ENCODE measurements at regions not wholly inside any gene's neighbourhood (a gene's known extent, or its start where the extent isn't known, plus 50 kb on each side); places are given as distances from the start of the nearest gene placed in this dataset.
"Not testable (repeated sequence)": the region's sequence is repeated elsewhere in the genome, so short reads cannot be mapped to it uniquely, and the experiment has no call there.

DNA sequence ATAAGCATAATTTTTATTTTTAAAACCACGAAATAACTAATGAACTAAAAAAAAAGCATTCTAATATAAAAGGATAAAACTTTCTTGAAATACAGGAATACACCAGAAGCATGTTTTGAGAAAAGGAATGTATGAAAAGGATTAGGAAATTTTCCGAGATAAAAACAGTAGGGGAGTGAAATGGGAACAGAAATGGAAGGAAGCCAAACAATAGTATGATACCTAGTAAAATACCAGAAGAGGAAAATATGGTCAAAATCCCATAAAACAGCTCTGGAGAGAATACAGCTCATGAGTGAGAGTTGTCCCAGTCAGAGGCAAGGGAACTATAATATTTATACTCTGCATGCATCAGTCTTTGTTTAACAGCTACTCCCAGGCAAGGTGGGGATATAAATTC lies 1016.2 kb downstream of the SLC6A15 start:
- DNase-seq: no peak

DNA sequence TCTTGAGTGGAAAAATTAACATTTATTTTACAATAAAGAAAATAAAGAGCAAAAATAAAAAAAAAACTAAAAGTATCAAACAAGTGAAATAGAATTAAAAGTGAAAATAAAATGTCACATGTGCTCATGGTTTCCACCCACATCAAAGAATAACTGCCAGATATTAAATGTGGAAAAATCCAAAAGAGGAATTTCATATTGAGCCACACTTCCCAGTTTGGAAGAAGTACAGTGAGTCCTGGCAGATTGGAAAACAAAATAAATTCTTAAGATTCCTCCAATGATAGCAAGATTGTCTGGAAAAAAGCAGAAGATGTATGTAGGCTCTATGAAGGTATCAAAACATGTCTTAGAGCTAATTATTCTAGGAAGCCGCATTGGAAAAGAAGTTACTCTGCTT lies 1019.5 kb downstream of the SLC6A15 start:
- DNase-seq: no peak

DNA sequence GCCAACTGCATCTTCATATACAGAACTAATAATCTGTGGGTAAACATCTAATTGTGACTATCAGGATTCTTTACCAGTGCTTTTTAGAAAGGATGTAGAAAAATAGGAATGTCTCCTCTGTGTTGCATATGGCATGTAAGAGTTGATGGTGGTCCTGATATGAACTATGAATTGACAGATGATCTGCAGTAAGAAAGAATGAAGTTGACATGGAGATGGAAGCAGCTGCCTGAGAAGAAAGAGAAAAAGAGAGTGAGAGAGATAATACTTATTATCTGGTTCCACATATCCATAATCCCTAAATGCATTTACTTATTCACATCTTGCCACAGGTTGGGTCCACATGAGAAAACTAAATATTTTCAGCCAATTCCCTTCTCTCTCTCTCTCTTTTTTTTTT lies 1022.9 kb downstream of the SLC6A15 start:
- DNase-seq: no peak

DNA sequence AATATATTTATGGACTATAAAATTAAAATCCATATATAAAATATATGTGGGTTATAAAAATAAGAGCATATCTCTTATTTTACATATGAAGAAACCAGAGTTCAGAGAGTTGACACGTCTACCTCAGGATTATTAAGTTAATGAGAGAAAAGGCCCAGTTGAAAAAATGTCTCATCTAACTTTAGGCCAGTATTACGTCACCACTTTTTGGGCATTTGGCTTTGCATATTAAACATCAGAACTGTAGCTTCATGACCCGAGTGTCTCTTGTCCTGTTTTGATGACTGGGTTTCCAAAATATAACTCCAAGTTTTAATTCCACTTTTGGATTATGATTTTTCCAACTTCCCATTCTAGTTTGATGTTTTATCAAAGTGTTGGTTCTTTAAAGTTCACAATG lies 1026.1 kb downstream of the SLC6A15 start:
- DNase-seq: no peak

DNA sequence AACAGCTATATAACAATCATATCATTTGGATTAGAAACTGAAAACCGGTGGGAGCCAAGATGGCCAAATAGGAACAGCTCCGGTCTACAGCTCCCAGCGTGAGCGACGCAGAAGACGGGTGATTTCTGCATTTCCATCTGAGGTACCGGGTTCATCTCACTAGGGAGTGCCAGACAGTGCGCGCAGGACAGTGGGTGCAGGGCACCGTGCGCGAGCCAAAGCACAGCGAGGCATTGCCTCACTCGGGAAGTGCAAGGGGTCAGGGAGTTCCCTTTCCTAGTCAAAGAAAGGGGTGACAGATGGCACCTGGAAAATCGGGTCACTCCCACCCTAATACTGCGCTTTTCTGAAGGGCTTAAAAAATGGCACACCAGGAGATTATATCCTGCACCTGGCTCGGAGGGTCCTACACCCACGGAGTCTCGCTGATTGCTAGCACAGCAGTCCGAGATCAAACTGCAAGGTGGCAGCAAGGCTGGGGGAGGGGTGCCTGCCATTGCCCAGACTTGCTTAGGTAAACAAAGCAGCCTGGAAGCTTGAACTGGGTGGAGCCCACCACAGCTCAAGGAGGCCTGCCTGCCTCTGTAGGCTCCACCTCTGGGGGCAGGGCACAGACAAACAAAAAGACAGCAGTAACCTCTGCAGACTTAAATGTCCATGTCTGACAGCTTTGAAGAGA lies 1041.5 kb downstream of the SLC6A15 start:
- not testable (repeated sequence) for DNase-seq

DNA sequence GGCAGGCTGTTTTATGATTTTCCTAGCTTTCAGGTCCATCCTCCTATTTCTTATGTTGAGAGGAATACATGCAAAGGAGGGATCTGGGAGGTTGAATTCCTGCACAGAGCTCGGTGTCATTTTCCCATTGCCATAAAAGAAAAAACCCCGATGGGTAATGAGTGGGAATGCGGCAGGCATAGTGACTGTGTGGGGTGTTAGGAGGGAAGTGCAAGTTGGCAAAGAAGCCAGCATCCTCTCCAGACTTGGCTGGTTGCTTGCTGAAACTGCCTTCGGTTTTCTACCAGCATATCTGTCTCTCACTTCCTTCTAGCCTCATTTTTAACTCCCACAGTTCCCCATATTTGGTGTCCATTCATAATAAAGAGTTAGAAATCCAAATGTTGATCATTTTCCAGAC lies 1046.1 kb downstream of the SLC6A15 start:
- DNase-seq: no peak

DNA sequence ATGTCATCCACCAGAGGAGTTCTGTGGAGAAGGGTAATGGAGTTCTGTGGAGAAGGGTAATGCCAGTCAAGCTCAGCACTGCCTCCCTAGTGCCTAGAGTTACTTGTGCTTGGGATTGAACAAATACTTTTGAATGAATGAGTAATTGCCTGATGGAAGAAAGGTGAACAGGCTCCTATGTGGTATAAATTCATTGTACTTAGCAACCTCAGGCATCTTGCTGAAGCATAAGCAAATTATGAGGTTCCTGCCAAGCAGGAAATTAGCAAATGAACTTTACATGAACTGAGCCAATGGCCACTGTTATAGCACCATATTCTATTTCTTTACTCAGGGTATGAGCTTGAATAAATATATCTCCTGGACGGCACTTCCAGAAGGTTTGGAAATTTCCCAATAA lies 1047.2 kb downstream of the SLC6A15 start:
- no peak for DNase-seq

DNA sequence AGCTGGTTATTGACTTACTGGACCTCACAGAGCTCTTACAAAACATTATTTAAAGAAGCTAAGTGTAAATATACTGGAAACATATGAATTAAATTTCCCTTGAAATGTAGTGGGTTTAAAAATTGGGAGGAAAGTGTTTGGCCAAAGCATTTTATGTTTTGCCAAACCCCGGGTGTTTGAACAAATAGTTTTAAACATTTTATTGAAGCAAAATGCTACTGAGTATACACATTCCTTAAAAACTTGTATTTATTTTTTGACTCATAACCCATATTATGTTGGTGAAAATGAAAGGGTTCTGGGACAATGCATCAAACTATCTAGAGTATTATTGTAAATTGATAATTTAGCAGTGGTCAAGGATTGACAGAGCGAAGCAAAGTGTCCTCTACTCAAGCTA lies 1048.5 kb downstream of the SLC6A15 start:
- DNase-seq: no peak

DNA sequence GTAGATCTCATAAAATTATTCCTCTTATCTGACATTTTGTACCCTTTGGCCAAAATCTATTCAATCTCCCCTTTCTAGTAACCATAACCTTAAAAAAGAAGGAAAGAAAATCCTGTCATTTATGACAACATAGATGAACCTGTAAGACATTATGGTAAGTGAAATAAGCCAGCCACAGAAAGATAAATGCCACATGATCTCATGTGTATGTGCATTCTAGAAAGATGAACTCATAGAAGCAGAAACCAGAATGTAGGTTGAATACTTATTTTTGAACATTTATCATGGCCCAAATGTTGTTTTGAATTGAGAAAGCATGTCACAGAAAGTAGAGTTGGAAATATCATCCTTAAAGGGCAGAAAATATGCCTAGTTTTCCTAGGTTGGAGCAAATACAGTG lies 1053.6 kb downstream of the SLC6A15 start:
- no peak for DNase-seq

DNA sequence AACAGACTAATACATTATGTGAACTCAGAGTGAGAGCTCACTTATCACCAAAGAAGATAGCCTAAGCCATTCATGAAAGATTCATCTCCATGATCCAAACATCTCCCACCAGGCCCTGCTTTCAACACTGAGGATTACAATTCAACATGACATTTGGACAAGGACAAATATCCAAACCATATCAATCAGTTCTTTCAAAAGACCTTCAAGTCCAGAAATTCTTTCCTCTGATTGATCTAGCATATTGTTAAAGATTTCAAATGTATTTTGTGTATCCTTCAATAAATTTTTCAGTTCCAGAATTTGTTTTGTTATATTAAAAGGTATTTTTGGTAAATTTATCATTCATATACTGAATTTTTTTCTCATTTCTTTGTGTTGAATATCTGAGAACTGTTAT lies 1055.8 kb downstream of the SLC6A15 start:
- DNase-seq: no peak

DNA sequence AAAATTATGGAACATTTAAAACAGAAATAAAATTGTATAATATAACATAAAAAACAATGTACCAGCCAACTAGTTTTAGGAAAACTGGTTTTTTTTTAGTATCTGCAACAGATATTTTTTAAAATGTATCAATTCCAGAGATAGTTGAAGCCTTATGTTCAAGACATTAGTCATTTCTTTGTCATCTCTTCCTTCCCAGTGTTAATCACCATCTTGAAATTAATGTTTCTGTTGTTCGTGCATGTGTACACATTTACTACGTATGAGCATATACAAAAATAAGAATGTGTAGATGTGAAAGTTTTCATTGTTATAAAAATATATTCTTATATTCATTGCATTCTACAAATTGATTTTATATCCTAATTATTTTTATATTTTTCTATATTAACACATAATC lies 1062.1 kb downstream of the SLC6A15 start:
- no peak for DNase-seq

DNA sequence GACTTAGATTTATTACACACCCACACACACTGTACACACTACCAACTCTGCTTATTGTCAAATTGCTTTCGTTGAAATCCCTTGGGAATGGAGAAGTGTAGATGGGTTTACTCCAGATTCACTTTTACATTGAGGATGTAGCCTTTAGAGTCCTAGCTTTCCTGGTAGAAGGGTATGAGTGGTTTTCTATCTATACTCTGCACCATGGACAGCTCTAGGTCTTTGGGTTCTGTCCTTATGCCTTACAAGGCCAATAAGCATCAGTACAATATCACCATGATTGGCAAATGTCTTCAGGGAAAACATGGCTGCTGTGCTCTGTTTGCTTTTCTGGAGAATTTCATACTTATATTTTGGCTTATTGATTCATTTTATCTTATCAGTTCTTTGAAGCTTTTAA lies 1063.9 kb downstream of the SLC6A15 start:
- no peak for DNase-seq

DNA sequence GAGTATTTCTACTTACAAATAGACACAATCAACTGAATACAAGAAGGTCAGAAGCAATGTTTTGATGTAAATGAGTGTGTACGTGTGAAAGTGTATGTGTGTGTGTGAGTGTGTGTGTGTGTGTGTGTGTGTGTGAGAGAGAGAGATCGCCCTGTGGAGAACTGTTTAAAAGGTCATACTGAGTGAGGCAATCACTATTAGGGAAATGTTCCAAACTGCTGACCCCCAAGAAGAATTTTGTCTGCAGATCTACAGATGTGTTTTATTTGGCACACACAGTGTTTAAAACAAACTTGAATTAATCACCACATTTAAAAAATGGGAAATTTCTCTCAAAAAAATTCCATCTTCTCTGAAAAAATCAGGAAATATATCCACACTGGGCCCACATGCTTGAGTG lies 1069.1 kb downstream of the SLC6A15 start:
- no peak for DNase-seq

DNA sequence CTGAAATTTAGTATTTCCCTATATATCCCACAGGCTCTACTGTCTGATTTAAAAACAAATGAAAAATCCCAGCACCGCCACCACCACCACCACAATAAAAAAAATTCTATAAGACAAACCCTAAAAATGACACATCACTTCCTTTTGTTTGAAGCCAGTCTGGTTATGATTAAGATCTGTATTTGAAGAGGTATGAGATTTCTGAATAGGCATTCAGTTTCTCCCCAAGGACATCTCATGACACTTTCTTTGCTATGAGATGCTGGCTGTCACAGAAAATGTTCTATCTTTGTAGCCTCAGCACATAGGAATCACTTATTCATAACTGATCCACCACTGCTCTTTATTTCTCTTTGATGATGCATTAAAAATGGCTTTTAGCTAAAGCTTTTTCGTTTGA lies 1071.0 kb downstream of the SLC6A15 start:
- no peak for DNase-seq

DNA sequence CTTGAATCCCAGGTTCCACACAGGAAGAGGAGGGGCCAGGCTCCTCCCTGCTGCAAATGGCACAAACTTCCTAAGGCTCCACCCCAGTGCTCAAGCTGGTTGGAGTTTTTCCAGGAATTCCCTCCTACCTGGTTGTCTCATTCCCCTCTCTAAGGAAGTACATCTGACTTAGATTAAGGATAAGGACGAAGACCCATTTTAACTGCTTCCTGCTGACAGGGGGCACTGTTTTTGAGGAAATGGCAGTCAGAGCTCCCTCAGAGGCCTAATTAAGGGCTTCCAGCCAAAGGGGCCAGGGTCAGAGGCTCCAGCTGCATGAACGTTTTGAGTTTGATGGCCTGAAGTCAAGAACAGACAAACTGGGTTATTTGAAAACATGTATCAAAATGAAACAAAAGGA lies 1084.7 kb downstream of the SLC6A15 start:
- no peak for DNase-seq

DNA sequence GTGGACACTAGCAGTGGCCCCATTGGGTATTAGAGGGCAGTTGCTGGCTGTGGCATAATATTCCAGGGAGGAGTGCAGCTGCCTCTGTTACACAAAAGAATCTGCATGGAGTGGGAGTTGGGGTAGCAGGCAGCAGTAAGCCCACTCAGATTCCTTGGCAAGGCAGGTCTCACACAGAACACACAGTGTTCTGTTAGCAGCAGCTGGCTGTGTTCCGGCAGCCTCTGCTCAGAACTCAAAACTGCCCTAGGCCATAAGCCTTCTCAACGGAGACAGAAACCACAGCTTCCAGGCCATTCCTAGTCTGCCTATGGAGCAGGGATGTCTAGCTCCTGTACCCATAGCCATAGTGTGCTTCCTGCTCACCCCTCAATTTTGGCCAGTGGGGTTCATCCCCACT lies 1085.4 kb downstream of the SLC6A15 start:
- no peak for DNase-seq

DNA sequence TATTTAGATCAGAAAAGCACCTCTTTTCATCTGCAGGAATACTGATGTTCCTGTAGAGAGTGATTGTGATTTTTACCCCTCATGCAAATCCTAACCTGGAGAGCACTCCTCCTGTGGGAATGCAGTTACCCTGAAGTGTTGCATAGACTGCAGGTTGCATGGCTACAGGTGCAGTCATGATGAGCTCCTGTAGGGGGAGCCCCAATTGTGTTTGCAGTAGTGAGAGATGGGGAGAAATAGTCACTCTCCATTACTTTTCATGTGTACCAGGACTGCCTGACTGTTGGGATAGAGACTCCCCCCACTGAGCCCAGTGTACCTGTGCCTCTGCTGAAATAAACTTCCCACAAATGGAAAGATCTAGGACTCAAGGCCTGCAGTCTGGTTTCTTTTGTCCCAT lies 1086.5 kb downstream of the SLC6A15 start:
- peak; percentile 62 for DNase-seq

DNA sequence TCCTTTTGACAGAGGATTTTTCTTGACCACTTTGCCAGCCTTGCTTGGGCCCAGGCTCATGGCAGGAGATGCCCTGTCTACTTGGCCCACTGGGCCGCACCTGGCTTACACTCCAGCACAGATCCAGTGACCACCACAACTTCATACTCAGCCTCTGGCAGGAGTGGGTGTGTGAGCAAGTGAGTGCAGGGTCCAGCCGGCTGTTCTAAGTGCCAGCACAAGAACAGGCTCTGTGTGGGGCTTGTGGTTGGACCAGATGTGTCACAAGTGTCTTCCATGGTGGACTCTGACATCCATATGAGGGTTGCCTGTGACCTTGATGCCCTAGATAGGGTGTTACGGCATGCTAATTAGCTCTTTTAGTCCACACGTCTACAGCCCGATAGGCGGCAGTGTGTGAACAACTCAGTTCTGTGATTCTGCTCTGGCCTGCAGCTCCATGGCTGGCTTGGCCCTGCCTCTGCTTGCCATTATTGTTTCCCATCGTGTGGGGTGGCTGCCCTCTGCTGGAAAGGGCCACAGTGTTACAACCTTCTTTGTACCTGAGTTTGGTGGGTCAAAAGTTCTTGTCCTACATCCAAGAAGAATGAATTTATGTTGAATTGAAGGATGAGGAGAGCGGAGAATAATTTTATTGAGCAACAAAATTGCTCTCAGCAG lies 1089.1 kb downstream of the SLC6A15 start:
- DNase-seq: peak; percentile 45

DNA sequence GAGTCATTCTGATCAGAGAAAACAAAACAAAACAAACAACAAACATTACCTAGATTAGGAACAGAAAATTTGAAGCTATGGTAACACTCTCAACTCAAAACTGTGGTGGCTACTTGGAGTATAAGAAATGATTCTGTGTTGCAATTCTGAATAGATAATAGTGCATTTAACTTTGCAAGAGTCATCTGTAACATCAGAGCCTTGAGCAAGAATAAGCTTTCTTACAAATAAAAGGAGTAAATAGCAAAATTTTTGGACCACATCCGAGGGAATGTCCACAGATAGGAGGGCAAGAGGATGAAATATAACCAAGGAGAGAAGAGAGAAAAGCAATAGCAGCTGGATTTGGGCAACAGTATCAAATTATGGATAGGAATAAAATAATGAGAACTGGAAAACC lies 1090.6 kb downstream of the SLC6A15 start:
- no peak for DNase-seq

DNA sequence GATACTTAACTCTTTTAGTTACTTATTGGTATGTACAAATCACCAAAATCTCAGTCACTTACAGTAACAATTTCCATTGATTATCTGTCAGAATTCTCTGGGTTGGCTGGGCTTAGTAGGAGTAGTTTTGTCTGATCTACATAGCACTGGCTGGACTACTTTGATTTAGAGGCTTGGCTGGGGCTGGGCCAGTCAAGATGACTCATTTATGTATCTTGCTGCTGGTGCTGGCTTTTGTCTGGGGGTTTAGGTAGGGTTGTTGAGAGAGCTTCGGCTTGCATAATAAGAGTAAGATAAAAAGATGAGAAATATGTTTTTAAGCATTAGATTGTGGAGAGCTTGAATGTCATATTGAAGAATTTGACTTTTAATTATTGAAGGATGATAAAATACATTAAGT lies 1093.7 kb downstream of the SLC6A15 start:
- DNase-seq: no peak

DNA sequence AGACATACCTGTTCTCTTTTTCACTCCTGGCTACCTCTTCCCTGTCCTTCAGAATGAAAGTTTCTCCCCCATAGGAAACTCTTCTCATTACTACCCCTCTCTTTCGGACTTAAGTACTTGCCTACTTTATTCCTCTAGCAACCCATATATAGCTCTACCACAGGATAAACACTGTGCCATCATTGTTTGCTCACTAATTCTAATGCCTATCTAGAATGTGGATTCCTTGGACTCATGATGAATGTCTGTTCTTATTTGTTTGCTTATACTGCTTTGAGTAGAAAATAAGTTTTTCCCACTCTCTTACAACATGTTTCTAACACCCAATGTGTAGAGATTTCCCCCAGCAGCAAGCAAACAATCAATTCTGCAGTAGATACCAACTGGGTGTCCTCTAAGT lies 1094.9 kb downstream of the SLC6A15 start:
- no peak for DNase-seq

DNA sequence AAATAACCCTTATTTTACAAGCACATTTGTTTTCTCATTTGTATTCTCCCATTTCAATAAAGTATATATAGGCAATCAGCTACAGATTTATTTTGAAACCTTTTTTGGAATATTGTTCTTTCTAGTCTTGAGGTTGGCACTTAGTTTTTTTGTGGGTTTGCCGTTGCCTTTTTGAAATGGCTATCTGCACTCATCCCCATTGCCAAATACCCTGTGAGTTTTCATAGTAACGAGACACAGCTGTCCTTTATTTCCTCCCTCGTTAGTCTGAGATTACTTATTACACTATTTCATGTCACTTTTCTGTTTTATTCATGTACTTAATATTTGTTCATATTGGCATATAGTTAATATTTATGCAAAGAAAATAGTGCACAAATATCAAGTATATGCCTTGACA lies 1104.0 kb downstream of the SLC6A15 start:
- DNase-seq: no peak

DNA sequence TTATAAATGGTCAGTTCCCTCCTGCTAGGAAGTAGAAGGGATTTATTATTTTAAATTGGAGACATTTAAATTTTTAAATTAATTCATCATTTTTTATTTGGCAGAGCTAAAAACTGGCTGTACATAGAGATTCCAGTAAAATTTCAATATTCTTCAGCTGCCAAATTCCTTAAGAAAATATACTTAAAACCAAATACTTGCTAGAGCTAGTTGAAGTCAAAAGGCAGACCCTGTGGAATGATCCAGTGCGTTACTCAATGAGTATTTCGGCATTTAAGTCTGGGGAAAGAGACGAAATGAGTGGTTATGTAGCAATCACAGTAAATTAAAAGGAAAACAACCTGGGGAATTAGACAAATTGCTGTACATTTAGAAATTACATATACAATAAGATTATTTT lies 1104.7 kb downstream of the SLC6A15 start:
- DNase-seq: no peak

DNA sequence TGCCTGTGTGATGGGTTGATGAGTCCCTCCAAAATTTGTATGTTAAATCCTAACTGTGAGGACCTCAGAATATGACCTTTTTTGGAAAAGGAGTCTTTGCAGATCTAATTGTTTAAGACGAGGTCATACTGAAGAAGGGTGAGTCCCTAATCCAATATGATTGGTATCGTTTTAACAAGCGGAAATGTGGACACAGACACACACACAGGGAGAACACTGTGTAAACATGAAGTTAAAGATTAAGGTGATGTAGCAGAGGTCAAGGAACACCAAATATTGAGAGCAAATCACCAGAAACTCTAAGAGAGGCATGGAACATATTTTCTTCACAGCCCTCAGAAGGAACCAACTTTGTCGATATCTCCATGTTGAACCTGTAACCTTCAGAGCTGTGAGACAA lies 1106.7 kb downstream of the SLC6A15 start:
- no peak for DNase-seq

DNA sequence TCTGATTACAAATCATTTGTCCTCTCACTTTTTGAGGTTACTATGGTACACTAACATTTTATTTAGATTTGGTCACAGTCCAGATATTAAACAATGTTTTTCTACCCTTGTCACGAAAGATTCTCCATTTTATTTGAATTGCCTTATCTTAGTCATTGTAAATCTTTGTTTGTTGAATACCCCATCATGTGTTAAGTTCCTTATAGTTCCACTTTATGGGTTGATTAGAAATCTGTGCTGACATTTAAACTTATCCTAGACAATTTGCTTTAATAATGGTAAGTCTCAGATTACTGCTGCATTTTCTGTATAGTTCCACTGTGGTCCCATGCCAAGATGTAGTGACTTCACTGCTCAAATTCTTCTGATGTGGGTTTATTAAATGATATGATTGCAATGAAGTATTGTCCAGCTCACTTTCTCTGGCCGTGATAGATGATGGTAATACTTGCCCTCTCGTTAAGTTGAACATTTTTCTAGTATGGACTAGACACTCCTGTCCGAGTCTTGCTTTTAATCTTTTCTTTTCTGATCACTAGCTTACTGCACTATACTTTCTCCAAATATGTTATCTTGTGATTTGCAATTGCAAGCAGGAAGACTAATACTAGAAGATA lies 1107.3 kb downstream of the SLC6A15 start:
- no peak for DNase-seq
